ENCODE measurements at regions not wholly inside any gene's neighbourhood (a gene's known extent, or its start where the extent isn't known, plus 50 kb on each side); places are given as distances from the start of the nearest gene placed in this dataset.
"Not testable (repeated sequence)": the region's sequence is repeated elsewhere in the genome, so short reads cannot be mapped to it uniquely, and the experiment has no call there.

GRCh38 chr2:167785606-167786216 lies 461.7 kb downstream of the STK39 start:
- ChIA-PET POLR2A (no interaction called here), CTCF (no interaction called here)
- DNase-seq (ENCODE audit: extremely low spot score) = no peak
- TF ChIP-seq FOXA1 (IDR thresholded peaks at IDR 0.05) (no peak), SUZ12 (IDR thresholded peaks at IDR 0.05) (no peak)

DNA sequence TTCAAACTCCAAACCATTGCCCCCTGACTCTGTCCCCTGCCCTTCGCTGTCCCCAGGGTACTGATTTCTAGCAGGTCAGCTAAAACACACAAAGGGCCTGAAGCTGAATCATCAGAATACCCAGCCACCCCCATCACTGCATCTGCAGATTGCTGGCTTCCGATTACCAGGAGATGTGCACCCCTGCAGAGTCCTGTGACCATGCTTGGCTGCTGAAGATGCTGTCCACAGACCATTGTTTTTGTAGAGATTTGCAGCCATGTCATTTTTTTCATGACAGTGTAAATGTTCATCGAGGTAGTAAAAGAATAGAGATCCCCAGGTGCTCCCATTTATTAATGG lies 463.3 kb downstream of the STK39 start:
- ChIA-PET CTCF (no interaction called here), POLR2A (no interaction called here)
- TF ChIP-seq FOXK2 (IDR thresholded peaks at IDR 0.05) (no peak), LEF1 (IDR thresholded peaks at IDR 0.05; ENCODE audit: borderline replicate concordance) (no peak), TARDBP (IDR thresholded peaks at IDR 0.05) (no peak), FOXM1 (IDR thresholded peaks at IDR 0.05; ENCODE audit: borderline replicate concordance) (no peak), BHLHE40 (IDR thresholded peaks at IDR 0.05; ENCODE audit: borderline replicate concordance) (no peak), L3MBTL2 (conservative IDR thresholded peaks at IDR 0.05) (no peak), HDGF (IDR thresholded peaks at IDR 0.05; ENCODE audit: borderline replicate concordance) (no peak), SUZ12 (IDR thresholded peaks at IDR 0.05) (no peak), ZNF384 (IDR thresholded peaks at IDR 0.05) (no peak), SP1 (IDR thresholded peaks at IDR 0.05) (no peak), FOXA1 (IDR thresholded peaks at IDR 0.05) (no peak), CTBP1 (IDR thresholded peaks at IDR 0.05; ENCODE audit: borderline replicate concordance) (no peak)
- TF ChIP-seq, protein P1, sequence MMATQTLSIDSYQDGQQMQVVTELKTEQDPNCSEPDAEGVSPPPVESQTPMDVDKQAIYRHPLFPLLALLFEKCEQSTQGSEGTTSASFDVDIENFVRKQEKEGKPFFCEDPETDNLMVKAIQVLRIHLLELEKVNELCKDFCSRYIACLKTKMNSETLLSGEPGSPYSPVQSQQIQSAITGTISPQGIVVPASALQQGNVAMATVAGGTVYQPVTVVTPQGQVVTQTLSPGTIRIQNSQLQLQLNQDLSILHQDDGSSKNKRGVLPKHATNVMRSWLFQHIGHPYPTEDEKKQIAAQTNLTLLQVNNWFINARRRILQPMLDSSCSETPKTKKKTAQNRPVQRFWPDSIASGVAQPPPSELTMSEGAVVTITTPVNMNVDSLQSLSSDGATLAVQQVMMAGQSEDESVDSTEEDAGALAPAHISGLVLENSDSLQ (IDR thresholded peaks at IDR 0.05) = no peak
- no peak for DNase-seq (ENCODE audit: extremely low spot score)

- ChIA-PET CTCF (no interaction called here), POLR2A (no interaction called here)
- TF ChIP-seq FOXA1 (IDR thresholded peaks at IDR 0.05) (no peak), TARDBP (IDR thresholded peaks at IDR 0.05) (no peak), ARNT (IDR thresholded peaks at IDR 0.05) (no peak), ZNF384 (IDR thresholded peaks at IDR 0.05) (no peak), BHLHE40 (IDR thresholded peaks at IDR 0.05; ENCODE audit: borderline replicate concordance) (no peak), ELF4 (IDR thresholded peaks at IDR 0.05) (no peak), FOXM1 (IDR thresholded peaks at IDR 0.05; ENCODE audit: borderline replicate concordance) (no peak), SUZ12 (IDR thresholded peaks at IDR 0.05) (no peak), FOXK2 (IDR thresholded peaks at IDR 0.05) (no peak), L3MBTL2 (conservative IDR thresholded peaks at IDR 0.05) (no peak), NFRKB (IDR thresholded peaks at IDR 0.05) (no peak), SP1 (IDR thresholded peaks at IDR 0.05) (no peak), HDGF (IDR thresholded peaks at IDR 0.05; ENCODE audit: borderline replicate concordance) (no peak), LEF1 (IDR thresholded peaks at IDR 0.05; ENCODE audit: borderline replicate concordance) (no peak), CTBP1 (IDR thresholded peaks at IDR 0.05; ENCODE audit: borderline replicate concordance) (no peak)
- TF ChIP-seq, protein P1 (IDR thresholded peaks at IDR 0.05) = no peak
Observed at GRCh38 chr2:167783261-167784083, 463.9 kb downstream of the STK39 start.

GRCh38 chr2:167781629-167782028 lies 465.8 kb downstream of the STK39 start:
- POLR2A ChIA-PET; CTCF ChIA-PET; DNase-seq (ENCODE audit: extremely low spot score): not testable (repeated sequence)

More at GRCh38 chr2:167783261-167784083, 463.9 kb downstream of the STK39 start:
- no peak for DNase-seq (ENCODE audit: extremely low spot score)

DNA sequence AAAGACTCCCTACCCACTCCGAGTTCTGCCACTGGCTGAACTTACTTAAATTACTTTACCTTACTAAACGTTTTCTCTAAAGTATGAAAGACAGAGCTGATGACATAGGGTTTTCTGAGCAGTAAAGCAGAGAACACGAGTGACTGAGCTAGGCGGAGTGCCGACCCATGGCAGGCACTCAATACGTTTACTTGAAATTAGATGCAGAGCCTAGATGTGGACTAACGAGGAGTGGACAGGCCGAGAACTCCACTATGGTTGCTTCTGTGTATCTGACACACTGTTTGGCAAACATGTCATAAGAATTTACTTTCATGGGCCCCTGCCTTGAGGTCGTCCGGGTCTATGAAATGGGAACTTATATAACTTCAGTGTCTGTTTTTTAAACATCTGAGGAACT lies 471.0 kb downstream of the STK39 start:
- DNase-seq (ENCODE audit: extremely low spot score) = no peak
- TF ChIP-seq LEF1 (IDR thresholded peaks at IDR 0.05; ENCODE audit: borderline replicate concordance) (no peak), ZNF384 (IDR thresholded peaks at IDR 0.05) (no peak), ELF4 (IDR thresholded peaks at IDR 0.05) (no peak), FOXA1 (IDR thresholded peaks at IDR 0.05) (no peak), FOXK2 (IDR thresholded peaks at IDR 0.05) (no peak), HDGF (IDR thresholded peaks at IDR 0.05; ENCODE audit: borderline replicate concordance) (no peak), NFRKB (IDR thresholded peaks at IDR 0.05) (no peak), BHLHE40 (IDR thresholded peaks at IDR 0.05; ENCODE audit: borderline replicate concordance) (no peak), SUZ12 (IDR thresholded peaks at IDR 0.05) (no peak), L3MBTL2 (conservative IDR thresholded peaks at IDR 0.05) (no peak)
- TF ChIP-seq, protein P1 (IDR thresholded peaks at IDR 0.05) = no peak
- ChIA-PET CTCF (no interaction called here), POLR2A (no interaction called here)

GRCh38 chr2:167771628-167772027 lies 475.8 kb downstream of the STK39 start:
- CTCF ChIA-PET = no interaction called here
- POLR2A ChIA-PET = no interaction called here
- no peak for DNase-seq (ENCODE audit: extremely low spot score)
- TF ChIP-seq SP1 (IDR thresholded peaks at IDR 0.05) (no peak), ARNT (IDR thresholded peaks at IDR 0.05) (no peak), FOXM1 (IDR thresholded peaks at IDR 0.05; ENCODE audit: borderline replicate concordance) (no peak), SUZ12 (IDR thresholded peaks at IDR 0.05) (no peak), ZNF384 (IDR thresholded peaks at IDR 0.05) (no peak), BHLHE40 (IDR thresholded peaks at IDR 0.05; ENCODE audit: borderline replicate concordance) (no peak), TARDBP (IDR thresholded peaks at IDR 0.05) (no peak), CTBP1 (IDR thresholded peaks at IDR 0.05; ENCODE audit: borderline replicate concordance) (no peak), FOXK2 (IDR thresholded peaks at IDR 0.05) (no peak), NFRKB (IDR thresholded peaks at IDR 0.05) (no peak), HDGF (IDR thresholded peaks at IDR 0.05; ENCODE audit: borderline replicate concordance) (no peak), FOXA1 (IDR thresholded peaks at IDR 0.05) (no peak), LEF1 (IDR thresholded peaks at IDR 0.05; ENCODE audit: borderline replicate concordance) (no peak), L3MBTL2 (conservative IDR thresholded peaks at IDR 0.05) (no peak)
- TF ChIP-seq, protein P1 (IDR thresholded peaks at IDR 0.05) = no peak
